HK-2 (cell line): ENCODE measurements at regions not wholly inside any gene's neighbourhood (a gene's known extent, or its start where the extent isn't known, plus 50 kb on each side); places are given as distances from the start of the nearest gene placed in this dataset.
"Not testable (repeated sequence)": the region's sequence is repeated elsewhere in the genome, so short reads cannot be mapped to it uniquely, and the experiment has no call there.

Experiments used
- DNase-seq: peaks from one replicate; pipeline ENCODE4 v3.0.0-alpha.2; 2018; ENCODE audit not compliant: unreplicated experiment

GRCh38 chr7:16091701-16092310 lies 329.5 kb downstream of the CRPPA start:
- DNase-seq, result no peak

GRCh38 chr7:16089801-16090200 lies 331.5 kb downstream of the CRPPA start:
- no peak for DNase-seq

- no peak for DNase-seq
Measured at GRCh38 chr7:16089191-16089590, 332.1 kb downstream of the CRPPA start.

- no peak for DNase-seq
Measured at GRCh38 chr7:16086743-16087142, 334.6 kb downstream of the CRPPA start.

- DNase-seq, result not testable (repeated sequence)
Measured at GRCh38 chr7:16085780-16086179, 335.6 kb downstream of the CRPPA start.

- DNase-seq, result no peak
Measured at GRCh38 chr7:16084875-16085274, 336.5 kb downstream of the CRPPA start.

GRCh38 chr7:16084370-16084769 lies 337.0 kb downstream of the CRPPA start:
- DNase-seq, result no peak

GRCh38 chr7:16083931-16084330 lies 337.4 kb downstream of the CRPPA start:
- no peak for DNase-seq

GRCh38 chr7:16080131-16080530 lies 341.2 kb downstream of the CRPPA start:
- no peak for DNase-seq

GRCh38 chr7:16079723-16080122 lies 341.6 kb downstream of the CRPPA start:
- DNase-seq, result no peak

- peak; percentile 14 for DNase-seq
Measured at GRCh38 chr7:16078076-16078952, 343.0 kb downstream of the CRPPA start.

GRCh38 chr7:16071246-16071857 lies 350.0 kb downstream of the CRPPA start:
- DNase-seq, result peak; percentile 9

- no peak for DNase-seq
Measured at GRCh38 chr7:16070806-16071205, 350.5 kb downstream of the CRPPA start.

- DNase-seq, result no peak
Measured at GRCh38 chr7:16069998-16070397, 351.3 kb downstream of the CRPPA start.

GRCh38 chr7:16068183-16068582 lies 353.2 kb downstream of the CRPPA start:
- DNase-seq, result no peak

- no peak for DNase-seq
Measured at GRCh38 chr7:16067711-16068110, 353.6 kb downstream of the CRPPA start.

GRCh38 chr7:16066805-16067459 lies 354.4 kb downstream of the CRPPA start:
- no peak for DNase-seq

- no peak for DNase-seq
Measured at GRCh38 chr7:16065939-16066338, 355.4 kb downstream of the CRPPA start.

- no peak for DNase-seq
Measured at GRCh38 chr7:16063716-16064675, 357.3 kb downstream of the CRPPA start.

- no peak for DNase-seq
Measured at GRCh38 chr7:16063221-16063620, 358.1 kb downstream of the CRPPA start.

GRCh38 chr7:16062269-16062668 lies 359.1 kb downstream of the CRPPA start:
- DNase-seq, result no peak
